ENCODE measurements at regions not wholly inside any gene's neighbourhood (a gene's known extent, or its start where the extent isn't known, plus 50 kb on each side); places are given as distances from the start of the nearest gene placed in this dataset.

GRCh38 chr1:239545466-239545865 is 159.1 kb downstream of the CHRM3 start:
- TF ChIP-seq CTCF (IDR thresholded peaks at IDR 0.05) (no peak), EZH2 (IDR thresholded peaks at IDR 0.05) (no peak), EZH2phosphoT487 (IDR thresholded peaks at IDR 0.05) (no peak)
